Lower leg skin (tissue), 3 donors: ENCODE measurements at regions not wholly inside any gene's neighbourhood (a gene's known extent, or its start where the extent isn't known, plus 50 kb on each side); places are given as distances from the start of the nearest gene placed in this dataset.
"Not testable (repeated sequence)": the region's sequence is repeated elsewhere in the genome, so short reads cannot be mapped to it uniquely, and the experiment has no call there.

Experiments used
- CTCF ChIP-seq, 3 donors: fragments of 450-650 bp; IDR thresholded peaks; one replicate each; pipeline ENCODE4 v1.5.1; 2016; ENCODE audit warnings: antibody characterized with exemption in 3 of 3, mild to moderate bottlenecking in 3 of 3, moderate library complexity in 2 of 3
- POLR2A ChIP-seq, 2 donors: fragments of 450-650 bp; IDR thresholded peaks; one replicate each; pipeline ENCODE4 v1.6.1; 2016 to 2017; ENCODE audit warnings: antibody characterized with exemption in 2 of 2, mild to moderate bottlenecking in 1 of 2, moderate library complexity in 1 of 2

GRCh38 chr1:73183581-73183980 is 901.2 kb upstream of the NEGR1 start:
- TF ChIP-seq CTCF, POLR2A (IDR thresholded peaks at IDR 0.05): not testable (repeated sequence)
